ENCODE measurements at regions not wholly inside any gene's neighbourhood (a gene's known extent, or its start where the extent isn't known, plus 50 kb on each side); places are given as distances from the start of the nearest gene placed in this dataset.

DNA sequence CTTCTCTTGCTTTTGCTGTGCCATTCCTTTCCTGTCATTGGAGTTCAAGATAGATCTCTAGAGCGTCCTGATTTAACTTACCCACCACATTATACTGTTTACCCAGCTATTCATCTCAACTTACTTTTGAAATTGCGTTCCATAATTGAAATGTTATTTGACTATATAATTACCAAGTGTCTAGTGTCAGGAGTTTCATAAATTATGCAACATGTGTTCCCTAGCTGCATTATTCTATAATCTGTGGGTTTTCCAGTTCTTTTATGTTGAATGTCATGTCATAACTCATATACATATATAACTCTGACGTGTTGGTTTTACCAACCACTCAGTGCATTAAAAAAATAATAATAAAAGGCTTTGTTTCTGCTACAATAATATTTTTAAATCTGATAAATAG is 285.9 kb upstream of the ARSJ start:
- TF ChIP-seq, protein P1, sequence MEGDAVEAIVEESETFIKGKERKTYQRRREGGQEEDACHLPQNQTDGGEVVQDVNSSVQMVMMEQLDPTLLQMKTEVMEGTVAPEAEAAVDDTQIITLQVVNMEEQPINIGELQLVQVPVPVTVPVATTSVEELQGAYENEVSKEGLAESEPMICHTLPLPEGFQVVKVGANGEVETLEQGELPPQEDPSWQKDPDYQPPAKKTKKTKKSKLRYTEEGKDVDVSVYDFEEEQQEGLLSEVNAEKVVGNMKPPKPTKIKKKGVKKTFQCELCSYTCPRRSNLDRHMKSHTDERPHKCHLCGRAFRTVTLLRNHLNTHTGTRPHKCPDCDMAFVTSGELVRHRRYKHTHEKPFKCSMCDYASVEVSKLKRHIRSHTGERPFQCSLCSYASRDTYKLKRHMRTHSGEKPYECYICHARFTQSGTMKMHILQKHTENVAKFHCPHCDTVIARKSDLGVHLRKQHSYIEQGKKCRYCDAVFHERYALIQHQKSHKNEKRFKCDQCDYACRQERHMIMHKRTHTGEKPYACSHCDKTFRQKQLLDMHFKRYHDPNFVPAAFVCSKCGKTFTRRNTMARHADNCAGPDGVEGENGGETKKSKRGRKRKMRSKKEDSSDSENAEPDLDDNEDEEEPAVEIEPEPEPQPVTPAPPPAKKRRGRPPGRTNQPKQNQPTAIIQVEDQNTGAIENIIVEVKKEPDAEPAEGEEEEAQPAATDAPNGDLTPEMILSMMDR (IDR thresholded peaks at IDR 0.05 in 4 of 5, conservative IDR thresholded peaks at IDR 0.05 in 1 of 5): no peak
- no peak for TF ChIP-seq POLR2A (IDR thresholded peaks at IDR 0.05)

Data from gastrocnemius medialis (tissue), 4 donors.